Esophagus muscularis mucosa (tissue), 4 donors: ENCODE measurements at regions not wholly inside any gene's neighbourhood (a gene's known extent, or its start where the extent isn't known, plus 50 kb on each side); places are given as distances from the start of the nearest gene placed in this dataset.

ENCODE experiments used
- EP300 ChIP-seq: sonication (generic); formaldehyde crosslinking; IDR thresholded peaks from one replicate; pipeline ENCODE4 v1.6.1; 2017; ENCODE audit warnings: antibody characterized with exemption
- POLR2A ChIP-seq: fragments of 450-650 bp; IDR thresholded peaks from one replicate; pipeline ENCODE4 v1.6.1; 2017; ENCODE audit warnings: antibody characterized with exemption, moderate library complexity, mild to moderate bottlenecking, low read depth
- POLR2AphosphoS5 ChIP-seq, 2 donors: sonication (generic); formaldehyde crosslinking; IDR thresholded peaks; one replicate each; pipeline ENCODE4 v1.6.1; 2017; ENCODE audit warnings: antibody characterized with exemption in 2 of 2
- TF ChIP-seq, protein P1 (sequence below), 3 experiments: fragments of 200-600 bp in 2 of 3; fragments of 450-650 bp in 1 of 3; sonication (generic) in 2 of 3; IDR thresholded peaks; one replicate each; pipeline ENCODE4 v1.5.1; 2017 to 2019; ENCODE audit warnings: antibody characterized with exemption in 3 of 3, mild to moderate bottlenecking in 2 of 3, moderate library complexity in 1 of 3

DNA sequence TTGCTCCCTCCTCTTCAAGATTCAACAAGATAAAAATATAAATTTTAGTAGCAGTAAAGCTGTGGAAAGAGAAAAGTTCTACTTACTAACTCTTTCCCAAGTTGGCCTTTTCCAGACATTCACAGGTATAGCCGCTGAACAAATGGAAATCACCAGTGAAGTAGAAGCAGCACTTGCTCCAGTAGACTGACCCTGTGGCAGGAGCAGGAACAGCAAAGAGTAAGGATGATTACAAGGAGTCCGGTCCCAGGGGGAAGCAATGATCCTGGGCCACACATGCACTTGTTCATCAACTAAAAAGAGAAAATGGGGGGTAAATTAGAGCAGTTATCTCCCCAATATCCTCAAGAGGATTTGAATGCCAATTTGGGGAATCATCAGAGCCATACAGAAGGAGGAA, 184.9 kb downstream of the NAF1 start:
- no peak for TF ChIP-seq POLR2AphosphoS5 (IDR thresholded peaks at IDR 0.05)
- TF ChIP-seq, protein P1, sequence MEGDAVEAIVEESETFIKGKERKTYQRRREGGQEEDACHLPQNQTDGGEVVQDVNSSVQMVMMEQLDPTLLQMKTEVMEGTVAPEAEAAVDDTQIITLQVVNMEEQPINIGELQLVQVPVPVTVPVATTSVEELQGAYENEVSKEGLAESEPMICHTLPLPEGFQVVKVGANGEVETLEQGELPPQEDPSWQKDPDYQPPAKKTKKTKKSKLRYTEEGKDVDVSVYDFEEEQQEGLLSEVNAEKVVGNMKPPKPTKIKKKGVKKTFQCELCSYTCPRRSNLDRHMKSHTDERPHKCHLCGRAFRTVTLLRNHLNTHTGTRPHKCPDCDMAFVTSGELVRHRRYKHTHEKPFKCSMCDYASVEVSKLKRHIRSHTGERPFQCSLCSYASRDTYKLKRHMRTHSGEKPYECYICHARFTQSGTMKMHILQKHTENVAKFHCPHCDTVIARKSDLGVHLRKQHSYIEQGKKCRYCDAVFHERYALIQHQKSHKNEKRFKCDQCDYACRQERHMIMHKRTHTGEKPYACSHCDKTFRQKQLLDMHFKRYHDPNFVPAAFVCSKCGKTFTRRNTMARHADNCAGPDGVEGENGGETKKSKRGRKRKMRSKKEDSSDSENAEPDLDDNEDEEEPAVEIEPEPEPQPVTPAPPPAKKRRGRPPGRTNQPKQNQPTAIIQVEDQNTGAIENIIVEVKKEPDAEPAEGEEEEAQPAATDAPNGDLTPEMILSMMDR (IDR thresholded peaks at IDR 0.05): no peak
- TF ChIP-seq EP300: no peak
- no peak for TF ChIP-seq POLR2A
